IPS-15b (cell line): ENCODE measurements at regions not wholly inside any gene's neighbourhood (a gene's known extent, or its start where the extent isn't known, plus 50 kb on each side); places are given as distances from the start of the nearest gene placed in this dataset.

Experiments used
- H3K27me3 ChIP-seq: one replicate; pipeline ENCODE4 v1.6.1; 2013; ENCODE audit warnings: low read length; ENCODE audit not compliant: control insufficient read depth, insufficient read depth
- H3K36me3 ChIP-seq: one replicate; pipeline ENCODE4 v1.6.1; 2013; ENCODE audit warnings: low read length; ENCODE audit not compliant: control insufficient read depth, insufficient read depth
- H3K4me1 ChIP-seq: one replicate; pipeline ENCODE4 v1.6.1; 2013; ENCODE audit warnings: mild to moderate bottlenecking, low read length; ENCODE audit not compliant: control insufficient read depth, insufficient read depth
- H3K4me3 ChIP-seq: one replicate; pipeline ENCODE4 v1.5.1; 2013; ENCODE audit warnings: low read depth, low read length
- H3K9ac ChIP-seq: one replicate; pipeline ENCODE4 v1.6.1; 2013; ENCODE audit warnings: low read depth, mild to moderate bottlenecking, low read length
- H3K9me3 ChIP-seq: one replicate; pipeline ENCODE4 v1.6.1; 2013; ENCODE audit warnings: mild to moderate bottlenecking, low read length; ENCODE audit not compliant: control insufficient read depth, insufficient read depth

DNA sequence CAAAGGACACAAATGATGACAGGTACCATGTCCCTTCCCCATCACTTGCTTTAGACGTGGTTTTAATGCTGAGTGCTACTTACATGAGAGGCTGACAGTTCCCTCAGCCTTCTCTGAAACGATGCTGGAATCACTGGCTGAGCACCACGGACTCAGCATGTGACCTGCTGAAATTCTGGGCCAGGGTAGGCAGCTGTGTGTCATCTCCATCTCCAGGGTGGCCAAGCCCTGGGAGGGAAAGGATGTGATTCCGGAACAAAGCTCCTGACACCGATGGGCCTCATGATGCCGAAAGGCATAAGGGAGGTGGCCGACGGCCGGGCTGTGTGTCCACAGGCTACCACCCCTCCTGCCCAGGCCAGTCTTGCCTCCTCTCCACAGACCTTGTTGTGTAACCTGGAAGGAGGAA is 184.3 kb upstream of the CST7 start:
- Histone ChIP-seq H3K9ac (no peak overlapping the region), H3K36me3 (no peaks in the 10 kb centered on the region), H3K4me3 (no peak overlapping the region), H3K27me3 (no peaks in the 10 kb centered on the region), H3K4me1 (no peaks in the 10 kb centered on the region), H3K9me3 (no peaks in the 10 kb centered on the region)

DNA sequence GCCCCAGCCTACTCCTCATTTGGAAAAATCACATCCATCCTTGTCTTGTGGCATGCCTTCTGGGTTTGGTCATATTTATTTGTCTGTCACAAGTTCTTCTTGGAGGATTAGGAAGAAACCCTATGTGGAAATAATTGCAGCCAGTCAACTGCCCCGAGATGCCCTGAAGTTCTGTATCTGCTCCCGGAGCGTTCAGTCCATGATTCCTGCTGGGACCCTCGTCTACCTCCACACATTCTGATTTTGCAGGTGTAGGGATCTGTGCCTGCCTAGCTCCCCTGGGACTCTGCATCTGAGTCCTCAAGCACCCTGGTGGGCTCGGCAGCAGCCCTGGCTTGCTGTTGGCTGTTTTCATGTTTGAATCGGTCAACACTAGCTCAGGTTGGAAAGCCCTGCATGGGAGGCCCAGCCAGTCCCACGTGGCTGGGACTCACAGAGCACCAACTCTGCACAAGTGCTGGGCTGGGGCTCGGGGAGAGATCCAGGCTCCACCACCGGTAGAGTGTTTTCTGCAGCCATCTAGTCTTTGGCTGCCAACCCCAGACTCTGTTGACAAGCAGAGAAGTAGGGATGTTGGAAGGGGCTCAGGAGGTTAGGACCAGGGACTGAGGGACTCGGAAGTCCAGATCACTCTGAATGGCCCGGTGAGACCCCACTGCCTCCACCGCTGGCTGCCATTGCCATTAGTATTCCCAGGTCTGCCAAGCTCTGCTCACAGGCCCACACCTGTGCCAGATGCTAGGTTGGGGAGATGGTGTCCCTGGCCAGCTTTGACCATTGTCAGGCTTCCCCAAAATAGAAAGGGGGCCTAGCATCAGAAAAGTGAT is 183.5 kb upstream of the CST7 start:
- Histone ChIP-seq H3K27me3 (no peaks in the 10 kb centered on the region), H3K9me3 (no peaks in the 10 kb centered on the region), H3K4me1 (no peaks in the 10 kb centered on the region), H3K4me3 (no peak overlapping the region), H3K9ac (no peak overlapping the region), H3K36me3 (no peaks in the 10 kb centered on the region)

DNA sequence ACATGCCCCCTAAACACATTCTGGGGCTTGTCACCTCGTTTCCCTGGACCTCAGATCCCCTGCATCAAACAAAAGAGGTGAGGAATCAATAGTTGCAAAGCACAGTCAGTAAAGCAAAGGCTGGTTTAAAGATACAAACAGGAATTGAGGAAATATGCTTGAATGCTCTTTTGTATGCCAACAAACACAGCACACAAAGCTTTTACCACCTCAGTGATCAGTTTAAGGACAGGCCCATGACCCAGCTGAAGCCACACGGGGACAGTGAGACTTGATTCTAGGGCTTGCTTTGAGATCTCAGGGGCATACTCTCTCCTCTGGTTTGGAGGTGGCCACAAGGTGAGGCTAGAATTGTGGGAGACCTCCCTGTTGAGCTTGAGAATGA is 182.9 kb upstream of the CST7 start:
- Histone ChIP-seq H3K4me3 (no peak overlapping the region), H3K4me1 (no peaks in the 10 kb centered on the region), H3K36me3 (no peaks in the 10 kb centered on the region), H3K9me3 (no peaks in the 10 kb centered on the region), H3K27me3 (no peaks in the 10 kb centered on the region), H3K9ac (no peak overlapping the region)

DNA sequence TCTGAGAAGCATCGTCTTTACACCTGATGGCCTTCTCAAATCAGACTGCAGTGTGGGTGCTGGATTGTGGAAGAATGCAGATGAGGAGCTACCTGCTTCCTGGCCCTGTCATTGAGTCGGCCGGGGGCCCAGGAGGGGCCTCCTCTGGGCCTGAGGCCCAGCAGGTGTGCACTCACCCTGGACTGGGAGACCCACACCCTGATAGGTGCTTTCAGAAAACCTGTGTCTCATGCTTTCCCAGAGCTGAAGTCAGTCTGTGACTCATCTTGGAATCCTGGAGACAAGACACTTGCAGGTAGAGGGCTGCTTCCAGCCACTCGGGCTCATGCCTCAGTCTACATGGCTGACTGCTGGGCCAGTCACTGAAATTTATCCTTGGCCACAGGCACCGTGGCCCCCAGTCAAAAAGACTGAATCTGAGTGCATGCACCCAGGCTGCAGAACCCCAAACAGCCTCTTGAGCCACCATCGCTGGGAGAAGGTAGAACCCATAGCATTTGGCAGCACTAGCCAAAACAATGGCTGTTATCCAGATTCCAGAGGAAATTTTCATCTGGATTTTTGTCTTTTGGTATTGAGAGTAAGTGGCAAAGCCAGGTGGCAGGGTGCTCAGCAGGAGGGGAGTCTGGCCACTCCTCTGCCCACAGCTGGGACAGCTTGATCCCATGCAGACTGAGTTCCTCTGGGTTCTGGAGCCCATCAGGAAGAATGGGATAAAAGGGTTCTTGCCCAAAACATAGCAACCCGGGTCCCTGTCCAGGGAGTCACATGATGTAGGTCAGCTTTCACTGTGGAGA is 182.0 kb upstream of the CST7 start:
- Histone ChIP-seq H3K4me1 (no peaks in the 10 kb centered on the region), H3K9me3 (no peaks in the 10 kb centered on the region), H3K36me3 (no peaks in the 10 kb centered on the region), H3K9ac (no peak overlapping the region), H3K4me3 (no peak overlapping the region), H3K27me3 (no peaks in the 10 kb centered on the region)

DNA sequence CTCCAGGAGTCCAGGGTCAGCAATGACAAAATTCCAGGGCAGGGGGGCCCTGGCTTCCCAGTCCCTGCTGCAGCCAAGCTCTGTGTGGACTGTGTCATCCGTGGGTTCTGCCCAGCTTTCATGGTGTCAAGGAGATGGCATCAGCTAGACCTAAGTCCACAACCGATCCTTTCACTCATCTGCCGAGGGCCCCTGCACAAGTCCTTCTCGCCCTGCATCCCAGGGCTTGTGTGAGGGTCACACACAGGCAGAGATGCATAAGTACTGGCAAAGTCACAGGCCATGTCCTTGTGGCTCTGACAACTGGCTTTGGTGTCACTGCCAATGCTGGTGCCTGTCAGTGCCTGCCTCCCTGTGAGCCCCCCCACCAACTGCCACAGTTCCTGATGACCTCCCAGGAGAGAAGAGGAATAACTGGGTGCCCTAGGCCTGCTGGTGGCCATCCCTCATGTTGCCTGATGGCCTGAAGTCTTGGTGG is 181.4 kb upstream of the CST7 start:
- H3K4me1 ChIP-seq, result no peaks in the 10 kb centered on the region
- no peak overlapping the region for H3K4me3 ChIP-seq
- no peaks in the 10 kb centered on the region for H3K9me3 ChIP-seq
- H3K27me3 ChIP-seq, result no peaks in the 10 kb centered on the region
- no peak overlapping the region for H3K9ac ChIP-seq
- H3K36me3 ChIP-seq, result no peaks in the 10 kb centered on the region

DNA sequence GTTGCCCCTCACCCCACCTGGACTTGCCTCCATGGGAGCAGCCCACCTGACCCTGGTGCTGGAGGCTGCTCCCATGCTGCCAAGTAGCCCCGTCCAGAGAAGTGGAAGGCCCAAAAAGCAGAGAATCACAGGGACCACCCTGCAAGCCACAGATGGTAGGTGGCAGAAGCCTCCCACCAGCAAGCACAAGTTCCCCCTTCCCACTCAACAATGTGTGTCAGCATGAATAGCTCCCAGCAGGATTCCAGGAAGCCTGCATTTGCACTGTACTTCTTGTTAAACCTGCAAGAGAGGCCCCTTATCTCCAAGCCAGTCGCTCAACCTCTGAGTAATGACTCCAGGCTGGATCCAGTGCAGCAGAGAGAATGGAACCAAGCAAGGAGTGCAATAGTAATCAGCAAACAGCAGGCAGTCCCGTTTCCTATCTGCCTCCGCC is 180.8 kb upstream of the CST7 start:
- Histone ChIP-seq H3K36me3 (no peaks in the 10 kb centered on the region), H3K27me3 (no peaks in the 10 kb centered on the region), H3K4me1 (no peaks in the 10 kb centered on the region), H3K9me3 (no peaks in the 10 kb centered on the region), H3K9ac (no peak overlapping the region), H3K4me3 (no peak overlapping the region)

DNA sequence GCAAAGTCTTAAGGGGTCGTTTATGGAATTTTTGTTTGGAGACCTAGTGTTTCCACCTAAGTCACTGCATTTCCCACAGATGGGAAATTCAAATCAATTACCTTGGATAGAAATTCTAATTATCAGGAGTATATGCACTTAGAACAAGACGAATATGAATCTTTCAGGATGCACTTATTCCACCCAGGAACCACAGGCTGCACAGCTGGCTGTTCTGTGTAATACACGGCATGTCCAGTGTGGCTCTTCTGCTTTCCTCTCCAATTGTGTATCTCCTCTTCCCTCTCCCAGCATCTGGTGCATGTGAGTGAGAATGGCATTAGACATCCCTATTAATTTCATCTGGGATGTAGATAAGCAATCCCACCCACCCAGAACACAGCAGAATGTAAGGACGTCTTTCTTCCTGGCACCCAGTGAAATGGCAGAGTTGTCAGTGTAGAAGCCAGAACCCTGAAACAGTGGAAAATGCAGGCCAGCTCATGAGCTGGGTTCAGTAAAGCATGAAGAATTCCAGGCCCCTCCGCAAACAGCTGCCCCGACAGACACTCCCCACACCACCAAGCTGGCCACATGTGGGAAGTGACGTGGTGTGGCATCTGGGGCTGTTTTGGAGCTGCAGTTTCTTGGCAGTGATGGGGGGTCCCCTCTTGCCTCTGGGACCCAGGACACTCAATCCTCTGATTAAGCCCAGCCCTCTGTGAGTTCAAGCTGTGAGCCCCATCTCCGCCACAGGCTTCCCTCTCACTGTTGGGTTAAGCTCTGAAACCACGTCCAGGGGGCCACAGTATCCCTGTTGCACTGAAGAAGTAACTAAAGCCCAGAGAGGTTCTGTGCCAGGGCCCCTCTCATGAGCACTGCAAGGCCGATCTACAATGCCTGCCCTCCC is 180.1 kb upstream of the CST7 start:
- no peaks in the 10 kb centered on the region for H3K36me3 ChIP-seq
- no peaks in the 10 kb centered on the region for H3K4me1 ChIP-seq
- H3K27me3 ChIP-seq, result no peaks in the 10 kb centered on the region
- H3K9ac ChIP-seq, result no peak overlapping the region
- no peak overlapping the region for H3K4me3 ChIP-seq
- H3K9me3 ChIP-seq, result no peaks in the 10 kb centered on the region

DNA sequence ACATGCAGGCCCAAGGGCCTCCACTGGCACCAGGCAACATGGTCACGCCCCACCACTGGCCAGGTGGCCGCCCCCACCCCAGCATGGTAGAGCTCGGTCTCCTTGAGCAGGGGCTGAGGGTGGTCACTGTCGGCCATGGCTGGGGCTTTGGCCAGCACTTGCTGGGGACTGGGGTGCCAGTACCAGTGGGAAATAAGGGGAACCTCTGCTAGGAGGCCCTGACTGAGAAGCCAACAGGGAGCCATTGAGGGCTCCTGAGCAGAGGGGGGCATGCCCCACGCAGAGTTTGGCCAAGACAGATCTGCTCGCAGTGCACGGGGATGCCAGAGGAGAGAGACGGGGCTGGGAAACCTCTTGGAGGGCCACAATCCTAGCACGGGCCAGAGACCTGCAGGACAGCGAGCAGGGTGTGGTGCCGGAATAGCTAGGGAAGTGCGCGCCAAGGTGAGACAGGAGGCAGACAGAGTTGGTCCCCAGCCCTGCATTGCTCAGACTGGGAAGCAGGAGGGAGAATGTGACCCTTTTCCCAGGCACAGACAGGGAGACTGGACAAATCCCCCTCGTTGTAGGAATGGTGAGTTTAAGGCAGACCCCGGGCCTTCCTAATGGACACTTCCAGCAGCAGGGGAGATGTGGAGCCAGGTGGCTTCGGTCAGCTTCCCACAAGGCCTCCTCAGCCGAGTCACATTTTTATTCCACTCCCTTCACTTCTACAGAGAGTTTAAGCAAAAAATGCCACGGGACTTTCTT is 179.0 kb upstream of the CST7 start:
- H3K36me3 ChIP-seq, result no peaks in the 10 kb centered on the region
- no peaks in the 10 kb centered on the region for H3K4me1 ChIP-seq
- no peaks in the 10 kb centered on the region for H3K27me3 ChIP-seq
- H3K9ac ChIP-seq, result no peak overlapping the region
- H3K4me3 ChIP-seq, result no peak overlapping the region
- no peaks in the 10 kb centered on the region for H3K9me3 ChIP-seq

DNA sequence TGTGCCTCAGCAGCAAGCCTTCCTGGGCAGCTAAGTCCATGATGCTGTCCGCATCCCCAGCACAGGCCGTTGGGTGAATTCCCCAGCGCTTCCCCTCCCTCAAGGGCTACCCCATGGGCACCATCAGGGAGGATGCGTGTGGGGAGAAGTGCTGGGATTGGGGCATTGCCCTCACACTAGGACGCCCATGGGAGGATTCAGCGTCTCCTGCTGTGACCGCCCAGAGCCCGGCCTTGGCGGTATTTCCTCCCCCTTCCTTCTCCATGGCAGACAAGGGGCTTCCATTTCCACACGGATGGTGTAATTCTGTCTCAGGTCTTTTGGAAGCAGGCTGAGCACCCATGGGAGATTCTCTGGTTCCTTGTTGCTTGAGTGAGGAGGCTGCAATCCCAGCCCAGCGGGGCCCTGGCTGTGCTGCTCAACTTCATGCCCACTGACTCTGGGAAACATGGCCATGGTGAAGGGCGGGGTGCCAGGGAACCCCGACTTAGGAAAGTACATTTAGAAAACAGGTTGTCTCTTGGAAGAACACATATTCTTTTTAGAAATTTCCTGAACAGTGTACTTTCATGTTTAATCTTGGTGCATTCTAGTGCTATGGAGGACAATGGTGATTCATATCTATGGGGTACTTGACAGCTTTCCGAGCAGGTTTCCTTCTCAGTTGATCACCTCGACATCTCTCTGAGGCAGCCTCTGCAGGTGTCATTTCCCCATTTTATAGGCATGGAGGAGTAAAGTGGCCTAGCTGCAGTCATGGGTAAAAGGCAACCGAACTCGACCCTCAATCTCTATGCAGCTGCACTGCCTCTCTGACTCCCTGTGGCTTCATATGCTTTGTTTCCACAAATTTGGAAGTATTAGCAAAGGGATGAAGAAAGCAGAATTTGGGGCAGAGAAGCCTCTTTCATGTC is 178.2 kb upstream of the CST7 start:
- Histone ChIP-seq H3K4me1 (no peaks in the 10 kb centered on the region), H3K4me3 (no peak overlapping the region), H3K36me3 (no peaks in the 10 kb centered on the region), H3K9ac (no peak overlapping the region), H3K9me3 (no peaks in the 10 kb centered on the region), H3K27me3 (no peaks in the 10 kb centered on the region)

DNA sequence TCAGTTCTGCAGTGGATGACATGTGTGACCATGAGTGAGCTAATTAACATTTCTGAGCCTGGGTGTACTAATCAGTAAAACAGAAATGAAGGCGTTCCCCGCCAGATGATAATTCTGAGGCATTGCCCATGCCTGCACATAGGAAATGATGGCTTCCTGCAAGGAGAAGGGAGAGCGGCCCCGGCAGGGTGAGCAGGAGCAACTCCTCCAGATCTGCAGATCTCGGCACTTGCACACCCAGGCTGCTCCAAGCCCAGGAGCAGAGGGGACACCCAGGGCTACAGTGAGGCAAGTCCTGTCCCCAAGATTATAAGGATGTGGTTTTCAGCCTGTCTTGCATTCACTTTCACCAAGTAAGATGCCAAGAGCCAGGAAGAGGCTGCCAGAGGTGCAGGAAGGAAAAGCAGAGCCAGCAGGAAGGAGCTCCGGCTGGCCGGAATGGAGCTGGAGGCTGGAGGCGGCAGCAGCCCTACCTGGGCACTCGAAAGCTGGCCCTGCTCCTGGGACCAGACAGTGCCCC is 177.5 kb upstream of the CST7 start:
- H3K4me3 ChIP-seq, result no peak overlapping the region
- no peaks in the 10 kb centered on the region for H3K4me1 ChIP-seq
- no peaks in the 10 kb centered on the region for H3K9me3 ChIP-seq
- no peak overlapping the region for H3K9ac ChIP-seq
- no peaks in the 10 kb centered on the region for H3K36me3 ChIP-seq
- H3K27me3 ChIP-seq, result no peaks in the 10 kb centered on the region
